ENCODE measurements at regions not wholly inside any gene's neighbourhood (a gene's known extent, or its start where the extent isn't known, plus 50 kb on each side); places are given as distances from the start of the nearest gene placed in this dataset.
"Not testable (repeated sequence)": the region's sequence is repeated elsewhere in the genome, so short reads cannot be mapped to it uniquely, and the experiment has no call there.

- no peak for DNase-seq (ENCODE audit: low read depth, low spot score)
Observed at GRCh38 chr6:66161546-66162108, 454.6 kb upstream of the EYS start.

DNA sequence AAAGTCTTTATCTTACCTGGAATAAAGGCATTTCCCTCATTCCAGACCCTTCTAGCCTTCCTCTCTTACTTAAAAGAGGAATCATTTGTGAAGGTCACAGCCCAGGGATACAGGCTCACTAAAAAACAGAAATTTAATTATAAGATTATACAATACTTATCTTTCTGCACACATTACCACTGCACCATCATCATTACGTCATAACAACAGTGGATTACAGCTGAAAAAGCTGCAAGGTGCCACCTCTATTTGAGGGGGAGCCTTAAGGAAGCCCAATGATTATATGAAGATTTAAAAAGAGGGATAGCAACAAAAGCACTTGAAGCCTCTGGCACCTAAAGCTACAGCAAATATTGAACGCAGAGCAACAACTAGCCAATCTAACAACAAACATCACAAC, 452.9 kb upstream of the EYS start:
- no peak for DNase-seq (ENCODE audit: low read depth, low spot score)

DNA sequence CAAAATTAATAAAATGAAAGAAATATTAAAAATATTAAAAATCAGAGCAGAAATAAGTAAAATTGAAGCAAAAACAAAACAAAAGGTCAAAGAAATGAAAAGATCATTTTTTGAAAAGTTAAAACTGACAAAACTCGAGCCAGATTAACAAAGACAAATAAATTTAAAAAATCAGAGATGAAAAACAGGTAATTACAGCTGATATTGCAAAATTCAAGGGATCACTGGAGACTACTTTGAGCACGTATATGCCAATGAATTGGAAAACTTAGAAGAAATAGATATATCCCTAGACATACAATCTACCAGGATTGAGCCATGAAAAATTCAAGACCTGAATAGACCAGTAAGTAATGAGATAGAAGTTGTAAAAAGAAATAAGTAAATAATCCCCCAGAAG, 446.2 kb upstream of the EYS start:
- no peak for DNase-seq (ENCODE audit: low read depth, low spot score)

GRCh38 chr6:66149132-66149531, 442.1 kb upstream of the EYS start:
- no peak for DNase-seq (ENCODE audit: low read depth, low spot score)

- no peak for DNase-seq (ENCODE audit: low read depth, low spot score)
Observed at GRCh38 chr6:66145867-66146266, 438.8 kb upstream of the EYS start.

DNA sequence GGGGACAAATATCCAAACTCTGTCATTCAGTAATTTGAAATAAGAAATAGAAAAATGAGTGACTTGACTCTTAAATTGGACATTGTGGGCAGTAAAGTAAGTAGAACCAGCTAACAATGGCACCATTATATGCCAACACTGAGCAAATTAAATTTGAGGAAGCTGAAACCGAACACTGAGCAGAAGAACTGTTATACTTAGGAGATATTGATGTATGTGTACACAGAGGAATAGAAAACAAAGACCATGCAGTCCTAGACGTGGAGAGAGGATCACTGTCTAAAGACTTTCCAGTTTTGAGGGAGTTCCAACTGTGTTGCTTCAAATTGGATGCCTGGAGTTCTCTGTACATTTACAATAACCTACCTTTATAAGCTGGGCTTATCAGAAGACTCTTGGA, 427.0 kb upstream of the EYS start:
- no peak for DNase-seq (ENCODE audit: low read depth, low spot score)

GRCh38 chr6:66128656-66129055, 421.6 kb upstream of the EYS start:
- DNase-seq (ENCODE audit: low read depth, low spot score), result no peak

DNA sequence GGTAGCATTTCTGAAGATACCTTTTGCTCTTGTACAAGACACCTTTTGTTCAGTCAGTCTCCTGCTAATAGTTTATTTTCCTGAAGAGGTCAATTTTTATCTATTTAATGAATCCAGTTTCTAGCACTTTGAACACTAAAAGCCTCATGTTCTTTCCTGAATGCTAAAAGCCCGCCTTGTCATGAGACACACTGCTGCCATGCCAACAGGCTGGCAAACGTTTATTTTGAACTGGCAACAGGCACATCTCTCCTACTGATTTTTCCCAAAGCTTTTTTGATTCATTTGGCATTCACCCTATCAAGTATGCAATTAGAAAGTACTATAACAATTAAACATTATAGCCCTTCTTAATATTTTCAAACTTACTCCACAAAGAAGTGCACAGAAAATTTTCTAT, 421.2 kb upstream of the EYS start:
- DNase-seq (ENCODE audit: low read depth, low spot score), result no peak

- DNase-seq (ENCODE audit: low read depth, low spot score), result no peak
Observed at GRCh38 chr6:66127061-66127460, 420.0 kb upstream of the EYS start.

GRCh38 chr6:66126358-66126757, 419.3 kb upstream of the EYS start:
- no peak for DNase-seq (ENCODE audit: low read depth, low spot score)

DNA sequence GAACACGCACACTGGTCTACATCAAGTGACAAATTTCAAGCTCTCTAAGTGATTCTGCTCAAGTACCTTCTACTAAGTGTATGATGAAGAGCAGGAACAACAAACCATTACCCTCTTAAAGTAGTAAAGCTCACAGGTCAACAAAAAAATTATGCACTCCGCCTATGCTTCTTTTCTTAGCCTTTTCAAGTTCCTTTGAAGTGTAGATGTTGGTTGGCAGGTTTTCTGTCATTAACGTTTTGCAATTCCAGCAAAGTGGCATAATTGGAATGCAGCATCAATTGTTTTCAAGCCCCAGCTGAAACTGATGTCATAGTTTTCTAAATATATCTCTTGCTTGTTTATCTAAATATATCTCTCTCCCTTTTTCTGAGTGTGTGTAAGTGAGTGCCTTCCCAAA, 396.9 kb upstream of the EYS start:
- no peak for DNase-seq (ENCODE audit: low read depth, low spot score)

GRCh38 chr6:66103354-66103753, 396.3 kb upstream of the EYS start:
- no peak for DNase-seq (ENCODE audit: low read depth, low spot score)

DNA sequence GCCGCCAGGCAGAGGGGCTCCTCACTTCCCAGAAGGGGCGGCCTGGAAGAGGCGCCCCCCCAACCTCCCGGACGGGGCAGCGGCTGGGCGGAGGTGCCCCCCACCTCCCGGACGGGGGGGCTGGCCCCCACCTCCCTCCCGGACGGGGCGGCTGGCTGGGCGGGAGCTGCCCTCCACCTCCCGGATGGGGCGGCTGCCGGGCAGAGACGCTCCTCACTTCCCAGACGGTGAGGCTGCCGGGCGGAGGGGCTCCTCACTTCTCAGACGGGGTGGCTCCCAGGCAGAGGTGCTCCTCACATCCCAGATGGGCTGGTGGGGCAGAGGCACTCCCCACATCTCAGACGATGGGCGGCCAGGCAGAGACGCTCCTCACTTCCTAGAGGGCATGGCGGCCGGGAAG, 389.7 kb upstream of the EYS start:
- DNase-seq (ENCODE audit: low read depth, low spot score), result no peak

DNA sequence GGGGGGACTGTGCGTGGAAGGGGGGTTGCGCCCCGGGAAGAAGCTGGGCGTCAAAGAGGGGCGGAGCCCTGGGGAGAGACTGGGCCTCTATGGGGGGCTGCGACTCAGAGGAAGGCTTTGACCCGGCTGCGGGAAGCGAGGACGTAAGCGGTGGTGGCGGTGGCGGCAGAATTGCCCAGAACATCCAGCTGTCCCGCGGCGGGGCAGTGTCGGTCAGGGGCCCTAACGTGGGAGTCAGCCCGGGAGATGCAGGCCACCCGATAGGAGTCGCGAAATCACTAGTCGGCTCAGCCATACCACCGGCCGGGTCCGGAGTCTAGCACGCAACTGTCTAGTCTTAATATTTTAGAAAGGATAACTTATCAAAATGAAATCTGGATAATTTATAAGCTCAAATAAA, 387.6 kb upstream of the EYS start:
- DNase-seq (ENCODE audit: low read depth, low spot score), result no peak

DNA sequence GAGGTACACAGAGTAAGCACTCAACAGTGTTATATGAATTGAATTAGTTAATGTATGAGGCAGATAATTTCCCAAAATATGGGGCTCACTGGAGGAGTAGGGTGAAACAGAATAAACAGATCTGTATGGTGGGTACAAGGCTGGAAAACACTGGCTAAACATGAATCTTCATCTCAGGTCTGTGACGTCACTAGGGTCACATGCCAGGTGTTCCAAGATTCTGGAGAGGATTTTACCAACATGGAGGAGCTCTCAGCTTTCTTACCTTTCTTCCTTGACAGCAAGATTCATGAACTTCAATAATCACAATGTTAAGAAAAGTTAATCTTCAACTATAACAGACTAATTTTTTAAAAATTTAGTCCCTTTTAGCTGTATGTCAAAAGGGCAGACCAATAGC, 385.3 kb upstream of the EYS start:
- DNase-seq (ENCODE audit: low read depth, low spot score), result not testable (repeated sequence)

GRCh38 chr6:66086532-66086931, 379.5 kb upstream of the EYS start:
- no peak for DNase-seq (ENCODE audit: low read depth, low spot score)

- no peak for DNase-seq (ENCODE audit: low read depth, low spot score)
Observed at GRCh38 chr6:66082914-66083313, 375.9 kb upstream of the EYS start.

DNA sequence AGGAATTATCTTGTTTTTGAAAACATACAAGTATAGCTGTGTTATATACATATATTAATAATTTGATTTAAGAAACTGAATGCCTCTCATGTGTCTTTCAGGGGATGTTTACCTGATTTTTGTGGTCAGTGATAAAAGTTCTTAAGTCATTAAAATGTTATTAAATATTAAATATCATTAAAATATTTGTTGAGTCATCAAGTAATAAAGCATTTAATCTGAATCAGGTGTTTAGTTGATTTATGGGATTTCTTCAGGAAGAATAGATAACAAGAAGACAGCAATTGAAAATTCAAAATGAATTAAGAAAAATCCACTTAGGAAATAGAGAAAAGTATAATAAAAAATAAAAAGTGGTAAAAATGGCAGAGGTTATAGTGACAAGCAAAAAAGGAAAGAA, 361.9 kb upstream of the EYS start:
- DNase-seq (ENCODE audit: low read depth, low spot score), result no peak

DNA sequence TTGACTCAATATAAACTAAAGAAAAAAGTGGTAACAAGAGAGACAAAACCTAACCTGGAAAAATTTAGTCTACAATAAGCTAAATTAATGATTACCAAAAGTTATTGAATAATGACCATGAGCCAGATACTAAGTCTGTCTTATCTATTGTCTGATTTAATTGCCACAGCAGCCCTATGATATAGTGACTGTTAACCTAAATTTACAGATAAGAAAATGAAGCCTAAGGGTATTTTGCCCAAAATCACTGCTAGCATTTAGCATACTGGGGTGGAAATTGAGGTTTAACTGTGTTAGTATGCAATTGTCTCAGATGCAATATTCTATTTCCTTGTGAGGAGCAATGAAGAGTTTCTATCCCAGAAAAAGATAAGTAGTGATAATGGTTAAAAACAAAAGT, 361.0 kb upstream of the EYS start:
- no peak for DNase-seq (ENCODE audit: low read depth, low spot score)

- no peak for DNase-seq (ENCODE audit: low read depth, low spot score)
Observed at GRCh38 chr6:66065313-66065712, 358.3 kb upstream of the EYS start.

DNA sequence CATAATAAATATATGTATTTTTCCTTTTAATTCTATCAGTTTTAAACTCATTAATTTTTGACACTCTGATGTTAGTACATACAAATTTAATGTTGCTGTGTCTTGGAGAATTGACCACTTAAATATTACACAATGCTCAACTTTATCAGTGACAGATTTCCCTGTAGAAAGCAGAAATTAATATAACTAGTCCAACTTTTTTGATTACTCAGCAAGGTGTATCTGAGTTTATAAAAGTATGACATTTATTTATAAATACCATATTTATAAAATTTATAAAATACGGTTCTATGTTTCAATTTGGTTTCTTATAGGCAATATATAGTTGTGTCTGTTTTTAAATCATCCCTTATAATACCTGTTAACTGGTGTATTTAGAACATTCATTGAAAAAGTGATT, 350.0 kb upstream of the EYS start:
- DNase-seq (ENCODE audit: low read depth, low spot score), result no peak

GRCh38 chr6:66054967-66055366, 347.9 kb upstream of the EYS start:
- DNase-seq (ENCODE audit: low read depth, low spot score), result no peak

DNA sequence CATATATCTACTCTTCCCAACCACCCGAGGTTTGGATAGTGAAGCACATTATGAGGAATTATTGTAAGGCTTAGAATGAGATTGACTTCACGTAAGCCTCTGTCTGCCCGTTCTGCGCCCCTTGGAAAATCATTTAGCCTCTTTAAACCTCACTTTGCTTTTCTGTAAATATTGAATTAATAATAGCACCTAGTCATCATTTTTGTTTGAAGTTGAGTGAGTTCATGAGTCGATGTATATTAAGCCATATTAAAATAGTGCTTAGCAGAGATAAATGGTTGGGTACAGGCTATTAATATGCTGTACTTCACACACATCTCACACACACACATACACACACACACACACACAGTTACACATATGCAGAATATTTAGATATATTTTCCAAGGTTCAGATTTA, 344.8 kb upstream of the EYS start:
- DNase-seq (ENCODE audit: low read depth, low spot score), result no peak

- no peak for DNase-seq (ENCODE audit: low read depth, low spot score)
Observed at GRCh38 chr6:66048684-66049474, 341.9 kb upstream of the EYS start.
